ENCODE measurements at regions not wholly inside any gene's neighbourhood (a gene's known extent, or its start where the extent isn't known, plus 50 kb on each side); places are given as distances from the start of the nearest gene placed in this dataset.

- POLR2A ChIA-PET = no interaction called here
- no peak overlapping the region for H3K4me3 ChIP-seq (ENCODE audit: low read depth, low read length)
- no peaks in the 10 kb centered on the region for H3K27me3 ChIP-seq (ENCODE audit: control insufficient read depth, insufficient read depth, low read length)
- no peak for TF ChIP-seq CTCF (IDR thresholded peaks at IDR 0.05; ENCODE audit: insufficient read depth, low read depth, low read length)
- no peak for DNase-seq (ENCODE audit: low read depth)
- H3K36me3 ChIP-seq (ENCODE audit: control insufficient read depth, insufficient read depth, low read length) = no peaks in the 10 kb centered on the region
- CTCF ChIA-PET = no interaction called here
These were observed 95.2 kb downstream of the TFAP2C start for GRCh38 chr20:56724241-56724757.

- POLR2A ChIA-PET = no interaction called here
- CTCF ChIA-PET = no interaction called here
- H3K27me3 ChIP-seq (ENCODE audit: control insufficient read depth, insufficient read depth, low read length) = no peaks in the 10 kb centered on the region
- DNase-seq (ENCODE audit: low read depth) = no peak
- no peak overlapping the region for H3K4me3 ChIP-seq (ENCODE audit: low read depth, low read length)
- H3K36me3 ChIP-seq (ENCODE audit: control insufficient read depth, insufficient read depth, low read length) = no peaks in the 10 kb centered on the region
- no peak for TF ChIP-seq CTCF (IDR thresholded peaks at IDR 0.05; ENCODE audit: insufficient read depth, low read depth, low read length)
These were observed 100.9 kb downstream of the TFAP2C start for GRCh38 chr20:56730003-56730402.

- CTCF ChIA-PET = interaction anchor here (2.0 kb wide), 1 partner anchor 11 kb away, joined by 5 read pairs; no protein-coding TSS in a partner anchor
- POLR2A ChIA-PET = no interaction called here
These were observed 101.9 kb downstream of the TFAP2C start for GRCh38 chr20:56730996-56731395.

GRCh38 chr20:56731476-56731875 is 102.4 kb downstream of the TFAP2C start:
- Histone ChIP-seq H3K36me3 (ENCODE audit: control insufficient read depth, insufficient read depth, low read length) (no peaks in the 10 kb centered on the region), H3K4me3 (ENCODE audit: low read depth, low read length) (no peak overlapping the region), H3K27me3 (ENCODE audit: control insufficient read depth, insufficient read depth, low read length) (no peaks in the 10 kb centered on the region)
- CTCF ChIA-PET = interaction anchor here (2.0 kb wide), 1 partner anchor 10 kb away, joined by 5 read pairs; no protein-coding TSS in a partner anchor
- no peak for DNase-seq (ENCODE audit: low read depth)
- POLR2A ChIA-PET = no interaction called here
- no peak for TF ChIP-seq CTCF (IDR thresholded peaks at IDR 0.05; ENCODE audit: insufficient read depth, low read depth, low read length)

More at GRCh38 chr20:56730996-56731395, 101.9 kb downstream of the TFAP2C start:
- Histone ChIP-seq H3K4me3 (ENCODE audit: low read depth, low read length) (no peak overlapping the region), H3K27me3 (ENCODE audit: control insufficient read depth, insufficient read depth, low read length) (no peaks in the 10 kb centered on the region), H3K36me3 (ENCODE audit: control insufficient read depth, insufficient read depth, low read length) (no peaks in the 10 kb centered on the region)
- no peak for TF ChIP-seq CTCF (IDR thresholded peaks at IDR 0.05; ENCODE audit: insufficient read depth, low read depth, low read length)
- DNase-seq (ENCODE audit: low read depth) = no peak

GRCh38 chr20:56733967-56734366 is 104.9 kb downstream of the TFAP2C start:
- Histone ChIP-seq H3K27me3 (ENCODE audit: control insufficient read depth, insufficient read depth, low read length) (no peaks in the 10 kb centered on the region), H3K4me3 (ENCODE audit: low read depth, low read length) (no peak overlapping the region), H3K36me3 (ENCODE audit: control insufficient read depth, insufficient read depth, low read length) (no peaks in the 10 kb centered on the region)
- CTCF ChIA-PET = no interaction called here
- no peak for TF ChIP-seq CTCF (IDR thresholded peaks at IDR 0.05; ENCODE audit: insufficient read depth, low read depth, low read length)
- POLR2A ChIA-PET = no interaction called here
- no peak for DNase-seq (ENCODE audit: low read depth)
